ENCODE measurements at regions not wholly inside any gene's neighbourhood (a gene's known extent, or its start where the extent isn't known, plus 50 kb on each side); places are given as distances from the start of the nearest gene placed in this dataset.

GRCh38 chr3:104781112-104781511, 585.6 kb upstream of the ALCAM start:
- DNase-seq: no peak
- Mint-ChIP-seq H3K27ac (no peak overlapping the region), H3K9me3 (peaks cover 7% of the 10 kb centered on the region), H3K36me3 (ENCODE audit: low read depth) (no peaks in the 10 kb centered on the region), H3K4me1 (peaks cover 8% of the 10 kb centered on the region), H3K4me3 (no peak overlapping the region), H3K27me3 (ENCODE audit: low read depth, poor library complexity) (peaks cover under 1% of the 10 kb centered on the region)
- TF ChIP-seq, protein P1, sequence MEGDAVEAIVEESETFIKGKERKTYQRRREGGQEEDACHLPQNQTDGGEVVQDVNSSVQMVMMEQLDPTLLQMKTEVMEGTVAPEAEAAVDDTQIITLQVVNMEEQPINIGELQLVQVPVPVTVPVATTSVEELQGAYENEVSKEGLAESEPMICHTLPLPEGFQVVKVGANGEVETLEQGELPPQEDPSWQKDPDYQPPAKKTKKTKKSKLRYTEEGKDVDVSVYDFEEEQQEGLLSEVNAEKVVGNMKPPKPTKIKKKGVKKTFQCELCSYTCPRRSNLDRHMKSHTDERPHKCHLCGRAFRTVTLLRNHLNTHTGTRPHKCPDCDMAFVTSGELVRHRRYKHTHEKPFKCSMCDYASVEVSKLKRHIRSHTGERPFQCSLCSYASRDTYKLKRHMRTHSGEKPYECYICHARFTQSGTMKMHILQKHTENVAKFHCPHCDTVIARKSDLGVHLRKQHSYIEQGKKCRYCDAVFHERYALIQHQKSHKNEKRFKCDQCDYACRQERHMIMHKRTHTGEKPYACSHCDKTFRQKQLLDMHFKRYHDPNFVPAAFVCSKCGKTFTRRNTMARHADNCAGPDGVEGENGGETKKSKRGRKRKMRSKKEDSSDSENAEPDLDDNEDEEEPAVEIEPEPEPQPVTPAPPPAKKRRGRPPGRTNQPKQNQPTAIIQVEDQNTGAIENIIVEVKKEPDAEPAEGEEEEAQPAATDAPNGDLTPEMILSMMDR (IDR thresholded peaks at IDR 0.05): no peak

DNA sequence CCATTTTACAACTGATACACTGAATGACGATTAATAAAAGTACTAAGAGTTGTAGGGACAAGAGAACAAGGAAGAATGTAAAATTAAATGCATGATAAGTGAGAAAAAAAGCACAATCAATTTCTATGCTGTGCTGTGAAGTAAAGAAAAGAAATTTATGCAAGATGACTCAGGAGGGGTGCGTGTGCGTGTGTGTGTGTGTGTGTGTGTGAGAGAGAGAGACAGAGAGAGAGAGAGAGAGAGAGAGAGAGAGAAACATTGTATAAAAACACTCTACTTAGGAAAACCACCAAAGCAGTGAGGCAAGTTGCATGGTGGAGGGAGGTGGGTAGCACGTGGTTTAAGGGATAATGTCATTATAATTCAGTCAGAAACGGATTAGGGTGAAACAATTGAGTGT, 580.8 kb upstream of the ALCAM start:
- TF ChIP-seq, protein P1 (IDR thresholded peaks at IDR 0.05): no peak
- Mint-ChIP-seq H3K4me1 (peaks cover 4% of the 10 kb centered on the region), H3K9me3 (no peaks in the 10 kb centered on the region), H3K27ac (no peak overlapping the region), H3K4me3 (no peak overlapping the region), H3K27me3 (ENCODE audit: low read depth, poor library complexity) (no peaks in the 10 kb centered on the region), H3K36me3 (ENCODE audit: low read depth) (no peaks in the 10 kb centered on the region)
- no peak for DNase-seq

GRCh38 chr3:104787306-104787705, 579.4 kb upstream of the ALCAM start:
- Mint-ChIP-seq H3K36me3 (ENCODE audit: low read depth) (no peaks in the 10 kb centered on the region), H3K9me3 (no peaks in the 10 kb centered on the region), H3K27me3 (ENCODE audit: low read depth, poor library complexity) (no peaks in the 10 kb centered on the region), H3K4me1 (no peaks in the 10 kb centered on the region), H3K4me3 (no peak overlapping the region), H3K27ac (no peak overlapping the region)
- TF ChIP-seq, protein P1 (IDR thresholded peaks at IDR 0.05): no peak
- no peak for DNase-seq

- H3K27me3 Mint-ChIP-seq (ENCODE audit: low read depth, poor library complexity): no peaks in the 10 kb centered on the region
- H3K4me1 Mint-ChIP-seq: no peaks in the 10 kb centered on the region
- H3K4me3 Mint-ChIP-seq: no peak overlapping the region
- DNase-seq: no peak
- TF ChIP-seq, protein P1 (IDR thresholded peaks at IDR 0.05): no peak
- no peak overlapping the region for H3K27ac Mint-ChIP-seq
- H3K36me3 Mint-ChIP-seq (ENCODE audit: low read depth): no peaks in the 10 kb centered on the region
- no peaks in the 10 kb centered on the region for H3K9me3 Mint-ChIP-seq
These were observed 577.9 kb upstream of the ALCAM start for GRCh38 chr3:104788807-104789206.

DNA sequence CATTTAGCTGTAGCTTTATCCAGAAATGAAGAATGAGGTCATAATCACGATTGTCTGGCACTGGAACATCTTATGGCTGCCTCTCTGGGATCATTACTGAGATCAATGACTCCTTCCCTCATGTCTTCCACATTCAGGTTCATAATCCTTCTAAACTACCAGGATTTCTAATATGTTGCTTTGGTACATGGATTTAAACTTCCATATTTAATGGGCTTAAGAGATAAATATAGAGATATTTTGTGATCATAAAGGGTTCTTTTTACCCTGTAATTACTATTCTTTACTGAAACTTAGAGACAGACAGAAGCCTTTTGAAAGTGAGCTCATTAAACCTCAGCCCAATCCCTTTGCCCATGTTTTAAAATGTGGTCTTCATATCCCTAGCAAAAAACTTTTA, 575.4 kb upstream of the ALCAM start:
- H3K9me3 Mint-ChIP-seq: no peaks in the 10 kb centered on the region
- no peak overlapping the region for H3K4me3 Mint-ChIP-seq
- TF ChIP-seq, protein P1 (IDR thresholded peaks at IDR 0.05): no peak
- H3K36me3 Mint-ChIP-seq (ENCODE audit: low read depth): no peaks in the 10 kb centered on the region
- no peak overlapping the region for H3K27ac Mint-ChIP-seq
- DNase-seq: no peak
- no peaks in the 10 kb centered on the region for H3K27me3 Mint-ChIP-seq (ENCODE audit: low read depth, poor library complexity)
- no peaks in the 10 kb centered on the region for H3K4me1 Mint-ChIP-seq

DNA sequence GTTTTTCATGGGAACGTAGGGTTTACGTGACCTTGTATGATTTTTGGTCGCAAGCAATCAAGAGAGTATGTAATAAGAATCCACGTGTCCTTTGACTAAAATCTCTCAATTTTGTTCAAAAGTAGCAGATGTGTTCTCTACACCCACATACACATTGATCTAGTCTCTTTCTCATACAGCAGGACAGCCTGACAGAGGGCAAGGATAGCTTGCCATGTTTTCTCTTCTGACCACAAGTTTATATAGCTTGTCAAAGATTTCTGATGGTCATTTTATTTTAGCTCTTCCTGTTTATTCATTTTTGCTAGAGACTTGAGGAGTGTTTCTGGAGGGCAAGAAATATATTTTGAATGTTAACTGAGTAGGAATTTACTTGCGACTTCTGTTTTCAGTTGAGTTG, 570.2 kb upstream of the ALCAM start:
- Mint-ChIP-seq H3K36me3 (ENCODE audit: low read depth) (no peaks in the 10 kb centered on the region), H3K27ac (no peak overlapping the region), H3K27me3 (ENCODE audit: low read depth, poor library complexity) (no peaks in the 10 kb centered on the region), H3K4me1 (no peaks in the 10 kb centered on the region), H3K4me3 (no peak overlapping the region), H3K9me3 (no peaks in the 10 kb centered on the region)
- TF ChIP-seq, protein P1 (IDR thresholded peaks at IDR 0.05): no peak
- no peak for DNase-seq
